ENCODE measurements at regions not wholly inside any gene's neighbourhood (a gene's known extent, or its start where the extent isn't known, plus 50 kb on each side); places are given as distances from the start of the nearest gene placed in this dataset.

- TF ChIP-seq CTCF (conservative IDR thresholded peaks at IDR 0.05 in 1 of 2, IDR thresholded peaks at IDR 0.05 in 1 of 2; ENCODE audit: low read depth in 1 of 2, low read length in 2 of 2) (no peak), EZH2 (IDR thresholded peaks at IDR 0.05; ENCODE audit: low read length, missing control alignments) (no peak)
These were observed 353.8 kb upstream of the RSPO3 start for GRCh38 chr6:126764671-126765070.
